Activated CD4-positive, alpha-beta T cell treated with anti-CD3 and anti-CD28 coated beads, Interleukin-2, amount 50 U/mL, for 16 hours (primary cell): ENCODE measurements at regions not wholly inside any gene's neighbourhood (a gene's known extent, or its start where the extent isn't known, plus 50 kb on each side); places are given as distances from the start of the nearest gene placed in this dataset.

Experiments used
- DNase-seq: peaks from one replicate; pipeline ENCODE4 v3.0.0-alpha.2; 2020

GRCh38 chr9:117546894-117547678, 132.2 kb upstream of the ASTN2 start:
- DNase-seq = peak; percentile 5

- no peak for DNase-seq
Measured at GRCh38 chr9:117545846-117546245, 131.0 kb upstream of the ASTN2 start.

- no peak for DNase-seq
Measured at GRCh38 chr9:117543089-117543488, 128.2 kb upstream of the ASTN2 start.

- no peak for DNase-seq
Measured at GRCh38 chr9:117542021-117542420, 127.2 kb upstream of the ASTN2 start.

GRCh38 chr9:117541181-117541580, 126.3 kb upstream of the ASTN2 start:
- DNase-seq = no peak

GRCh38 chr9:117535973-117536372, 121.1 kb upstream of the ASTN2 start:
- DNase-seq = no peak

- no peak for DNase-seq
Measured at GRCh38 chr9:117535434-117535833, 120.6 kb upstream of the ASTN2 start.

- no peak for DNase-seq
Measured at GRCh38 chr9:117528225-117528624, 113.4 kb upstream of the ASTN2 start.

- DNase-seq = no peak
Measured at GRCh38 chr9:117526674-117527073, 111.8 kb upstream of the ASTN2 start.

- no peak for DNase-seq
Measured at GRCh38 chr9:117523531-117524153, 108.8 kb upstream of the ASTN2 start.

GRCh38 chr9:117521293-117521692, 106.4 kb upstream of the ASTN2 start:
- no peak for DNase-seq

GRCh38 chr9:117516676-117517632, 102.1 kb upstream of the ASTN2 start:
- no peak for DNase-seq

- no peak for DNase-seq
Measured at GRCh38 chr9:117511852-117512481, 97.1 kb upstream of the ASTN2 start.

GRCh38 chr9:117496307-117496706, 81.5 kb upstream of the ASTN2 start:
- no peak for DNase-seq

- no peak for DNase-seq
Measured at GRCh38 chr9:117494401-117495090, 79.7 kb upstream of the ASTN2 start.

GRCh38 chr9:117492476-117492875, 77.6 kb upstream of the ASTN2 start:
- no peak for DNase-seq

- no peak for DNase-seq
Measured at GRCh38 chr9:117491491-117491890, 76.6 kb upstream of the ASTN2 start.

- DNase-seq = no peak
Measured at GRCh38 chr9:117490199-117490598, 75.3 kb upstream of the ASTN2 start.

GRCh38 chr9:117488659-117489058, 73.8 kb upstream of the ASTN2 start:
- DNase-seq = no peak

GRCh38 chr9:117487555-117488175, 72.8 kb upstream of the ASTN2 start:
- peak; percentile 54 for DNase-seq

GRCh38 chr9:117486426-117486825, 71.6 kb upstream of the ASTN2 start:
- no peak for DNase-seq

GRCh38 chr9:117485176-117485575, 70.3 kb upstream of the ASTN2 start:
- DNase-seq = no peak
